ENCODE measurements at regions not wholly inside any gene's neighbourhood (a gene's known extent, or its start where the extent isn't known, plus 50 kb on each side); places are given as distances from the start of the nearest gene placed in this dataset.

- no peak for TF ChIP-seq CTCF (IDR thresholded peaks at IDR 0.05; ENCODE audit: insufficient read depth, low read length, poor library complexity, severe bottlenecking)
- no peak for TF ChIP-seq EZH2phosphoT487 (conservative IDR thresholded peaks at IDR 0.05; ENCODE audit: low read length)
Measured at GRCh38 chr15:47507221-47507985, 209.9 kb upstream of the SEMA6D start.

Measured in SU-DHL-6 (cell line).